ENCODE measurements at regions not wholly inside any gene's neighbourhood (a gene's known extent, or its start where the extent isn't known, plus 50 kb on each side); places are given as distances from the start of the nearest gene placed in this dataset.

DNA sequence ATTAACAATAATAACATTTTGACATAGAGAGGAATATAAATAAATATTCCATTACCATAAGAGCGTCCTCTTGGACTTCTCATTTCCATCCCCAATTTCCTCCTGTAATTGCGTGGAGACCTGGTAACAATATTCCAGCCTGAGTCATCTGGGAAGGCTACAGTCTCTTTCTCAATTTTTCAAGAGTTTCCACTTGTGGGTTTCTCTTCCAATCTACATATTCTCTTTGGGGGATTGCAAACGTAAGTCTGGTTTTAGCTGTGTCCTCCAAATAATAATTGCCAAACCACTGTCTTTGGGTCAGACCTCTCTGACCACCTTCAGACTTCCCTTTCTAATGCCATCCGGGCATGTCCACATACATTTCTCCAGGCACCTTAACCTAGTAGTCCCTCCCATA lies 124.5 kb upstream of the USP24 start:
- TF ChIP-seq CTCF (conservative IDR thresholded peaks at IDR 0.05) = no peak
- no peak overlapping the region for H3K4me3 ChIP-seq
- H2AFZ ChIP-seq = no peak overlapping the region
- no TSS peak for BruUV-seq (replicated peaks)
- H4K20me1 ChIP-seq (ENCODE audit: insufficient read depth) = no peaks in the 10 kb centered on the region
- no peaks in the 10 kb centered on the region for H3K79me2 ChIP-seq (ENCODE audit: low read depth)
- H3K36me3 ChIP-seq (ENCODE audit: low read depth) = no peaks in the 10 kb centered on the region
- H3K27ac ChIP-seq = no peak overlapping the region
- intact Hi-C loops (cut with micrococcal nuclease; ENCODE audit: unreplicated experiment) = loop anchor here (5.0 kb wide), 1 partner anchor 52 kb away; no protein-coding TSS in a partner anchor
- H3K9me3 ChIP-seq (ENCODE audit: insufficient read depth, low read depth) = peaks cover 10% of the 10 kb centered on the region
- H3F3A ChIP-seq (ENCODE audit: insufficient read depth, low read depth) = no peaks in the 10 kb centered on the region
- no peak for DNase-seq
- H3K4me2 ChIP-seq = no peak overlapping the region
- CTCF ChIA-PET = interaction anchor here (0.7 kb wide), 1 partner anchor 200 kb away, joined by 6 read pairs; no protein-coding TSS in a partner anchor
- H3K9me2 ChIP-seq (ENCODE audit: insufficient read depth) = no peaks in the 10 kb centered on the region
- H3K27me3 ChIP-seq (ENCODE audit: insufficient read depth, low read depth) = no peaks in the 10 kb centered on the region
- POLR2A ChIA-PET (ENCODE audit: unreplicated experiment) = no interaction called here
- H3K4me1 ChIP-seq (replicated peaks; ENCODE audit: insufficient read depth) = no peaks in the 10 kb centered on the region

- ChIA-PET POLR2A (ENCODE audit: unreplicated experiment) (no interaction called here), CTCF (no interaction called here)
- Histone ChIP-seq H2AFZ (no peak overlapping the region), H3K4me2 (no peak overlapping the region), H3K36me3 (ENCODE audit: low read depth) (no peaks in the 10 kb centered on the region), H3K9me3 (ENCODE audit: insufficient read depth, low read depth) (peaks cover 10% of the 10 kb centered on the region), H3K27me3 (ENCODE audit: insufficient read depth, low read depth) (no peaks in the 10 kb centered on the region), H3K27ac (no peak overlapping the region), H4K20me1 (ENCODE audit: insufficient read depth) (no peaks in the 10 kb centered on the region), H3K79me2 (ENCODE audit: low read depth) (no peaks in the 10 kb centered on the region), H3F3A (ENCODE audit: insufficient read depth, low read depth) (no peaks in the 10 kb centered on the region), H3K4me1 (replicated peaks; ENCODE audit: insufficient read depth) (no peaks in the 10 kb centered on the region), H3K4me3 (no peak overlapping the region), H3K9me2 (ENCODE audit: insufficient read depth) (no peaks in the 10 kb centered on the region)
- no peak for TF ChIP-seq EZH2 (IDR thresholded peaks at IDR 0.05; ENCODE audit: low read depth)
- TF ChIP-seq CTCF (conservative IDR thresholded peaks at IDR 0.05) = no peak
- intact Hi-C loops (cut with micrococcal nuclease; ENCODE audit: unreplicated experiment) = loop anchor here (5.0 kb wide), 1 partner anchor 51 kb away; no protein-coding TSS in a partner anchor
- DNase-seq = no peak
- BruUV-seq (replicated peaks) = no TSS peak
Observed at GRCh38 chr1:55338448-55338820, 123.3 kb upstream of the USP24 start.

DNA sequence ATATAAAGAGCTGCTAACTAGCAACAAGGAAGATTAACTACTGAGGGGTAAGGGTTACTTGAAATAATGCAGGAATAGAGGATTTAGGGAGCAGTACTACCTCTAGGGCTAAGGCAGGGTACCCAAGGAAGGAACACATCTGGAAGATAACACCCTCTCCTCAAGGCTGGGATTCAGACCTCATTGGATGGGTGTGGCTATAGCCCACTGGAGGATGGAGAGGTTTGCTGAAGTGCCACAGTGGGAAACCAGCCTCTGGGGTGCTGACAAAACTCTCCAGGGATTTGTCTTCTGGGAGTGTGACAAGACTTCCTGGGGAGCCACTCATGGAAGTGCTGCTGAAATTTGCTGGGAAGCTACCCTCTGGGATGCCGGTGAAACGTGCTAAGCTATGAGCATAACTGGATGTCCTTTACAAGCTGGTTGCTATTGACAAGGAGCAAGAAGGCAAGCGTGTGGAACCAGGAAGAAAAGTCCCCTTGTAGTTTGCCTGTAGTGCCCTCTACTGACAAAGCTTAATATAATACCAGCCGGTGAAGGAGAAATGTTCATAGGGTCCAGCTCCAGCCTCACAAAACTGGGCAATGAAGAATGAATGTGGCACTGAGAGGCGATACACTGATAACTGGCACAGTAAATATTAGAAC lies 122.8 kb upstream of the USP24 start:
- BruUV-seq (replicated peaks) = no TSS peak
- no peak for TF ChIP-seq EZH2 (IDR thresholded peaks at IDR 0.05; ENCODE audit: low read depth)
- TF ChIP-seq CTCF (conservative IDR thresholded peaks at IDR 0.05) = peak; percentile 39; the same call in 1 of the 2 replicates
- CTCF ChIA-PET = no interaction called here

More for the DNA sequence above, 122.8 kb upstream of the USP24 start:
- H2AFZ ChIP-seq = no peak overlapping the region
- H3K4me2 ChIP-seq = no peak overlapping the region
- no peaks in the 10 kb centered on the region for H3K36me3 ChIP-seq (ENCODE audit: low read depth)
- POLR2A ChIA-PET (ENCODE audit: unreplicated experiment) = interaction anchor here (0.5 kb wide), 1 partner anchor 256 kb away, joined by 5 read pairs; no protein-coding TSS in a partner anchor
- DNase-seq = peak in 1 of 2 experiments; percentile 6
- H3K9me2 ChIP-seq (ENCODE audit: insufficient read depth) = no peaks in the 10 kb centered on the region
- H3K27ac ChIP-seq = no peak overlapping the region
- H3K79me2 ChIP-seq (ENCODE audit: low read depth) = no peaks in the 10 kb centered on the region
- H3K9me3 ChIP-seq (ENCODE audit: insufficient read depth, low read depth) = peaks cover 10% of the 10 kb centered on the region
- H3F3A ChIP-seq (ENCODE audit: insufficient read depth, low read depth) = no peaks in the 10 kb centered on the region
- H4K20me1 ChIP-seq (ENCODE audit: insufficient read depth) = no peaks in the 10 kb centered on the region
- no peaks in the 10 kb centered on the region for H3K27me3 ChIP-seq (ENCODE audit: insufficient read depth, low read depth)
- intact Hi-C loops (cut with micrococcal nuclease; ENCODE audit: unreplicated experiment) = loop anchor here (5.0 kb wide), 1 partner anchor 51 kb away; no protein-coding TSS in a partner anchor
- no peaks in the 10 kb centered on the region for H3K4me1 ChIP-seq (replicated peaks; ENCODE audit: insufficient read depth)
- no peak overlapping the region for H3K4me3 ChIP-seq
